ENCODE measurements at regions not wholly inside any gene's neighbourhood (a gene's known extent, or its start where the extent isn't known, plus 50 kb on each side); places are given as distances from the start of the nearest gene placed in this dataset. TPM values are rescaled to one million over a fixed set of nuclear protein-coding genes. Genes with fewer than 3 reads are reported as not detected.

DNA sequence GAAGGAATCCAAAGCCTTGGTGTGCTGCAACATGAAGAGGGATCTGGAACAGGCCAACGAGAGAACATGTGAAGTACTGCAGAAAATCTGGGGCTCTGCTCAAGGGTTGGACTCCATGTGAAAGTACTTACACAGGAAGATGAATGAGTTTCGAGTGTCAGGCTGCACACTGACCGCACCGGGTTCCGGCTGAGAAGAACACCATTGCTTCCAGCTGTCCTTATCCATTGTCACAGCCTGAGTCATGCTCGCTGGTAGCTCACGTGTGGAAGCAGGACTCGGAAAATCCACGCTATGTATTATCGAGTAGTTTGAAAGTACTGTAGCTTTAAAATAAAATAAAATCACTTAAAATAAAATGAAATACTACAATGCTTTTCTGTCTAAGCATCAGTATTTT, 50.4 kb upstream of the TBL1X start:
- no peak for DNase-seq (ENCODE audit: low read depth)
- H3K4me3 ChIP-seq (ENCODE audit: low read depth, low read length): no peak overlapping the region
- TF ChIP-seq, protein P1, sequence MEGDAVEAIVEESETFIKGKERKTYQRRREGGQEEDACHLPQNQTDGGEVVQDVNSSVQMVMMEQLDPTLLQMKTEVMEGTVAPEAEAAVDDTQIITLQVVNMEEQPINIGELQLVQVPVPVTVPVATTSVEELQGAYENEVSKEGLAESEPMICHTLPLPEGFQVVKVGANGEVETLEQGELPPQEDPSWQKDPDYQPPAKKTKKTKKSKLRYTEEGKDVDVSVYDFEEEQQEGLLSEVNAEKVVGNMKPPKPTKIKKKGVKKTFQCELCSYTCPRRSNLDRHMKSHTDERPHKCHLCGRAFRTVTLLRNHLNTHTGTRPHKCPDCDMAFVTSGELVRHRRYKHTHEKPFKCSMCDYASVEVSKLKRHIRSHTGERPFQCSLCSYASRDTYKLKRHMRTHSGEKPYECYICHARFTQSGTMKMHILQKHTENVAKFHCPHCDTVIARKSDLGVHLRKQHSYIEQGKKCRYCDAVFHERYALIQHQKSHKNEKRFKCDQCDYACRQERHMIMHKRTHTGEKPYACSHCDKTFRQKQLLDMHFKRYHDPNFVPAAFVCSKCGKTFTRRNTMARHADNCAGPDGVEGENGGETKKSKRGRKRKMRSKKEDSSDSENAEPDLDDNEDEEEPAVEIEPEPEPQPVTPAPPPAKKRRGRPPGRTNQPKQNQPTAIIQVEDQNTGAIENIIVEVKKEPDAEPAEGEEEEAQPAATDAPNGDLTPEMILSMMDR (IDR thresholded peaks at IDR 0.05; ENCODE audit: insufficient read depth, low read length): no peak

Small RNAs in the stretch of these regions (small RNA-seq; reads per million reads assigned to genes)
- gene AC119618.1: not detected
- not detected for gene RNA5SP499
